ENCODE measurements at regions not wholly inside any gene's neighbourhood (a gene's known extent, or its start where the extent isn't known, plus 50 kb on each side); places are given as distances from the start of the nearest gene placed in this dataset.
"Not testable (repeated sequence)": the region's sequence is repeated elsewhere in the genome, so short reads cannot be mapped to it uniquely, and the experiment has no call there.

DNA sequence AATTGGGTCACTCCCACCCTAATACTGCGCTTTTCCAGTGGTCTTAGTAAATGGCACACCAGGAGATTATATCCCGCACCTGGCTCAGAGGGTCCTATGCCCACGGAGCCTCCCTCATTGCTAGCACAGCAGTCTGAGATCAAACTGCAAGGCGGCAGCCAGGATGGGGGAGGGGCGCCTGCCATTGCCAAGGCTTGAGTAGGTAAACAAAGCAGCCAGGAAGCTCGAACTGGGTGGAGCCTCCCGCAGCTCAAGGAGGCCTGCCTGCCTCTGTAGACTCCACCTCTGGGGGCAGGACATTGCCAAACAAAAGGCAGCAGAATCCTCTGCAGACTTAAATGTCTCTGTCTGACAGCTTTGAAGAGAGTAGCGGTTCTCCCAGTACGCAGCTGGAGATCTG is 52.4 kb upstream of the PMPCB start:
- DNase-seq (ENCODE audit: low spot score), result not testable (repeated sequence)

DNA sequence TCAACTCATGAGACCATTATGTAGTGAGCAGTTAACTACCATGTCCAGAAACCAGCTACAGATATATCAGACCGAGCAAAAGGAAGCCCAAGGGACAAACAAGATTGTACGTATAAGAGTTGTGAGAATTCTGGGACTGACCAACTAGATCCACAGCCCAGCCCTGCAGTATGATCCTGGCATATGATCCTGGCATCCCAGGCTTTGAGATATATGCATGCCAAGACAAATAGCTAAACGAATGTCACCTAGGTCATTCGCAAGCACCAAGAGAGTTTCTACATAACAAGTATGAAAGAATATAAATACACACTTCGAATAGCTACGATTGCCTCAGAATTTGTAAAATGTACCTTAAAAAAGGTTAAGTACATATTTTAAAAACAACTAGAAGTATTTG is 56.4 kb upstream of the PMPCB start:
- DNase-seq (ENCODE audit: low spot score), result no peak

DNA sequence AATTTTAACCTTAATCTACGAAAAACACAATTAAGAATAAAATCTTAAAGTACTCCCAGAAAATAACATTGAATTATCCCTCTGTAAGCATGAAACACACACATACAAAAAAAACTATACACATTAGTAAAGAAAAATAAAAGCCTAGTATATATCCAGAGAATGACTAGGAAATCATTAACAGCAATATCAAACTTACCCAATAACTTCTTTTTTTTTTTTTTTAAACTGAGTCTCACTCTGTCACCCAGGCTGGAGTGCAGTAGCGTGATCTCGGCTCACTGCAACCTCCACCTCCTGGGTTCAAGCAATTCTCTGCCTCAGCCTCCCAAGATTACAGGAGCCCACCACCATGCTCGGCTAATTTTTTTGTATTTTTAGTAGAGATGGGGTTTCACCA is 61.4 kb upstream of the PMPCB start:
- DNase-seq (ENCODE audit: low spot score), result not testable (repeated sequence)

GRCh38 chr7:103234877-103235276 is 62.4 kb upstream of the PMPCB start:
- not testable (repeated sequence) for DNase-seq (ENCODE audit: low spot score)

- not testable (repeated sequence) for DNase-seq (ENCODE audit: low spot score)
Measured at GRCh38 chr7:103227787-103228186, 69.4 kb upstream of the PMPCB start.

DNA sequence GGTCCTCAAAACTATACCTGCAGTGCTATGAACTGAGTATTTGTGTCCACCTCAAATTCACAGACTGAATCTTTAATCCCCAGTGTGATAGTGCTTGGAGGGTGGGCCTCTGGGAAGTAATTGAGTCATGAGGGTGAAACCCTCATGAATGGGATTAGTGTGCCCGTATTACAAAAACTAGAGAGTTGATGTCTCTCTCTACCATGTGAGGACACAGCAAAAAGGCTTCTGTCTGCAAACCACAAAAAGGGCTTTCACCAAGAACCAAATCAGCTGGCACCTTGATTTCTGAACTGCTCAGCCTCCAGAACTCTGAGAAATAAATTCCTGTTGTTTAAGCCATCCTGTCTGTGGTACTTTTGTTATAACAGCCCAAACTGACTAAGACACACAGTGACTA is 71.4 kb upstream of the PMPCB start:
- DNase-seq (ENCODE audit: low spot score), result peak; percentile 18

- DNase-seq (ENCODE audit: low spot score), result not testable (repeated sequence)
Measured at GRCh38 chr7:103223065-103223464, 74.2 kb upstream of the NAPEPLD start.

GRCh38 chr7:103211049-103211448 is 62.1 kb upstream of the NAPEPLD start:
- not testable (repeated sequence) for DNase-seq (ENCODE audit: low spot score)

- not testable (repeated sequence) for DNase-seq (ENCODE audit: low spot score)
Measured at GRCh38 chr7:103199191-103199590, 50.3 kb upstream of the NAPEPLD start.
